HFF-Myc (cell line): ENCODE measurements at regions not wholly inside any gene's neighbourhood (a gene's known extent, or its start where the extent isn't known, plus 50 kb on each side); places are given as distances from the start of the nearest gene placed in this dataset.

Experiments
- DNase-seq: peaks from one replicate; pipeline ENCODE4 v3.0.0-alpha.2; 2011; ENCODE audit warnings: low read depth; ENCODE audit errors: extremely low read depth
- H3K4me3 ChIP-seq: replicated peaks from 2 replicates; pipeline ENCODE4 v1.5.1; 2011; ENCODE audit warnings: low read depth, mild to moderate bottlenecking, control low read depth, low read length
- CTCF ChIP-seq: IDR thresholded peaks from 2 replicates; pipeline ENCODE4 v1.5.1; 2012; ENCODE audit warnings: mild to moderate bottlenecking, low read depth, low read length, control low read depth; ENCODE audit errors: missing control alignments

DNA sequence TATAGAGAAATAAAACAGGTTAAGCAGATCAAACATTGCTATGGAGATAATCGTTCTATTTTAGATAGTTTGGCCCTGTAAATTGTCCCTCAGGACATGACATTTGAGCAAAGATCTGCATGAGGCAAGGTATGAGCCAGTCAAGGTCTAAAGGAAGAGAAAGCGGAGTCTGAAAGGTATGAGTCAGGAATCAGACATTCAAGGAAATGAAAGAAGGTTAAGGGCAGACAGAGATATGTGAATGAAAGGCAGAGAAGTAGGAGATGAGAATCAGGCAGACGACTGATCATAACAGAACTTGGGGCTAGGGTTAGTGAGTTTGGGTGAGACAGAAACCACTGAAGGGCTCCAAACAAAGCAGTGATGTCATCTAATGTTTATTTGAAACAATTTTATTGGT, 775.8 kb downstream of the MAFB start:
- no peak overlapping the region for H3K4me3 ChIP-seq
- TF ChIP-seq CTCF, result no peak
- DNase-seq, result no peak

- H3K4me3 ChIP-seq, result no peak overlapping the region
- TF ChIP-seq CTCF, result no peak
- DNase-seq, result no peak
Measured at GRCh38 chr20:39911497-39911896, 777.5 kb downstream of the MAFB start.

GRCh38 chr20:39910536-39910935, 778.5 kb downstream of the MAFB start:
- no peak for TF ChIP-seq CTCF
- DNase-seq, result no peak
- H3K4me3 ChIP-seq, result no peak overlapping the region

DNA sequence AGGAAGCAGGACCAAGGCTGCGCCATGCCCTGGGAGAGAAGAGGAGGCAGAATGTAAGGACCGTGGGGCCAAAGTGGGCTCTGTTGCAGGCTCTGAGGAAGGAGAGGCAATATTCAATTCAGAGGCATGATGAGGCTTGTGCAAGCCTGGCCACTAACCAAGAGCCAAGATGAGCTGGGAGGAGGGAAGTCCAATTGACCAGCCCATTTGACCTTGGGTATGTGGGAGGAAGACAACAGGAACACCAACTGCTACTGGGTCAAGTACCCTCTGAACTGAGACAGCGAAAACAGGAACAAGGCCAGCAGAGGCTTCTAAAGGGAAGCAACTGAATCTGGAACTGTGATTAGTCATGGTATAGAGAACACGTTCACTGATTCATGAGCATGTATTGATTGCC, 779.6 kb downstream of the MAFB start:
- DNase-seq, result no peak
- H3K4me3 ChIP-seq, result no peak overlapping the region
- TF ChIP-seq CTCF, result no peak

- DNase-seq, result no peak
- TF ChIP-seq CTCF, result no peak
- no peak overlapping the region for H3K4me3 ChIP-seq
Measured at GRCh38 chr20:39904476-39905112, 784.4 kb downstream of the MAFB start.

- no peak for DNase-seq
- TF ChIP-seq CTCF, result no peak
Measured at GRCh38 chr20:39903806-39904465, 785.1 kb downstream of the MAFB start.

GRCh38 chr20:39899881-39900280, 789.2 kb downstream of the MAFB start:
- no peak for DNase-seq
- no peak for TF ChIP-seq CTCF

More at GRCh38 chr20:39903806-39904465, 785.1 kb downstream of the MAFB start:
- no peak overlapping the region for H3K4me3 ChIP-seq

More at GRCh38 chr20:39899881-39900280, 789.2 kb downstream of the MAFB start:
- no peak overlapping the region for H3K4me3 ChIP-seq
